Central memory CD8-positive, alpha-beta T cell (primary cell): ENCODE measurements at regions not wholly inside any gene's neighbourhood (a gene's known extent, or its start where the extent isn't known, plus 50 kb on each side); places are given as distances from the start of the nearest gene placed in this dataset.

Experiments
- ATAC-seq: fragments of 150-1000 bp; cut with Tn5 transposase; replicated peaks from 2 replicates; pipeline ENCODE4 v1.10.0; 2022; ENCODE audit warnings: mild to moderate bottlenecking, moderate FRiP score, moderate number of reproducible peaks; ENCODE audit not compliant: poor library complexity, severe bottlenecking; ENCODE audit errors: extremely low read depth
- DNase-seq, 2 donors: peaks; one replicate each; pipeline ENCODE4 v3.0.0; 2021; ENCODE audit warnings: low spot score in 2 of 2
- H3K27ac Mint-ChIP-seq: one replicate; pipeline ENCODE4 v1.8.0; 2022; ENCODE audit warnings: low read depth, mild to moderate bottlenecking, moderate library complexity, mixed read lengths
- H3K27me3 Mint-ChIP-seq: one replicate; pipeline ENCODE4 v1.8.0; 2022; ENCODE audit warnings: mixed read lengths
- H3K36me3 Mint-ChIP-seq: one replicate; pipeline ENCODE4 v1.8.0; 2022; ENCODE audit warnings: mild to moderate bottlenecking, moderate library complexity, mixed read lengths; ENCODE audit not compliant: insufficient read depth
- H3K4me1 Mint-ChIP-seq: one replicate; pipeline ENCODE4 v1.8.0; 2022; ENCODE audit warnings: mixed read lengths
- H3K4me3 Mint-ChIP-seq: one replicate; pipeline ENCODE4 v1.8.0; 2022; ENCODE audit warnings: mild to moderate bottlenecking, moderate library complexity, mixed read lengths
- H3K9me3 Mint-ChIP-seq: one replicate; pipeline ENCODE4 v1.8.0; 2022; ENCODE audit warnings: mixed read lengths

DNA sequence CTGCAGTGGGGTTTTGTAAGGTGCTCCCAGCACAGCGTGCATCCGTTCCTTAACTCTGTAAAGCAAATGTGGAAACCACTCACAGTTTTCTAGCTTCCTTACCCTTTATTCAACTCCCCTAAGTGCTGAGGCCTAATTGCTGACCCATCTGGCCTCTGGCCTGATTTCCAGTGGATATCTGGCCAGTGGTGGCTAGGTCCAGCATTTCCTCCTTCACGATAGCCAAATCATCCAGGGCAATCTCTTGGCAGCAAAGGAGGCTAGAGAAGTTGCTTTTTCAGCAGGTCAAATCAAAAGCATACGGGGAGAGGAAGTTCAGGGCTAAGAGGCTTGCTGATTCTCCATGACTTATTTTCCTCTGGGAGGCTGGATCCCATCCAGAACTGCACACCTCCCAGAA lies 286.3 kb upstream of the VLDLR start:
- Mint-ChIP-seq H3K4me1 (no peaks in the 10 kb centered on the region), H3K4me3 (no peak overlapping the region), H3K9me3 (no peaks in the 10 kb centered on the region)

GRCh38 chr9:2336055-2336454 lies 285.5 kb upstream of the VLDLR start:
- ATAC-seq (no peak), DNase-seq (no peak)
- H3K36me3 Mint-ChIP-seq: no peaks in the 10 kb centered on the region
- peaks cover 18% of the 10 kb centered on the region for H3K27me3 Mint-ChIP-seq
- no peaks in the 10 kb centered on the region for H3K9me3 Mint-ChIP-seq
- no peaks in the 10 kb centered on the region for H3K4me1 Mint-ChIP-seq
- no peak overlapping the region for H3K4me3 Mint-ChIP-seq
- H3K27ac Mint-ChIP-seq: no peak overlapping the region

More for the DNA sequence above, 286.3 kb upstream of the VLDLR start:
- no peak overlapping the region for H3K27ac Mint-ChIP-seq
- ATAC-seq (no peak), DNase-seq (no peak)
- peaks cover 21% of the 10 kb centered on the region for H3K27me3 Mint-ChIP-seq
- H3K36me3 Mint-ChIP-seq: no peaks in the 10 kb centered on the region

DNA sequence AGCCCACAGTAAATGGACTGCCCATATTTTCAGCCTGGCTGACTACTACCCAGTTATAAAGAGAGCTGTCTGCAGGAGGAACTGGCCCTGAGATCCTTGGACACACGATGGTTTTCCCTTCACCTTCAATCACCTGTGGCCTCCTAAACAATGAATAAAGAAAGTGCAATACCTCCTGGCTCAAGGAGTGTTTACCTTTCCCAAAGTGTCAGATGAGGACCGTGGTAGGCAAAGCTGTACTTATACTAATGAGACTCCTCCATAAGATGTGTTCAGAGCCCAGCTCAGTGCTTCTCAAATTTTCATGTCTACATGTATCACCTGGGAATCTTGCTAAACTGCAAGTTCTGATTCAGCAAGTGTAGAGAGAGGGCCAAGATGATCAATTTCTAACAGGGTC lies 284.5 kb upstream of the VLDLR start:
- Mint-ChIP-seq H3K36me3 (no peaks in the 10 kb centered on the region), H3K27me3 (peaks cover 18% of the 10 kb centered on the region), H3K4me1 (no peaks in the 10 kb centered on the region), H3K9me3 (no peaks in the 10 kb centered on the region), H3K4me3 (no peak overlapping the region), H3K27ac (no peak overlapping the region)
- DNase-seq (no peak), ATAC-seq (no peak)

DNA sequence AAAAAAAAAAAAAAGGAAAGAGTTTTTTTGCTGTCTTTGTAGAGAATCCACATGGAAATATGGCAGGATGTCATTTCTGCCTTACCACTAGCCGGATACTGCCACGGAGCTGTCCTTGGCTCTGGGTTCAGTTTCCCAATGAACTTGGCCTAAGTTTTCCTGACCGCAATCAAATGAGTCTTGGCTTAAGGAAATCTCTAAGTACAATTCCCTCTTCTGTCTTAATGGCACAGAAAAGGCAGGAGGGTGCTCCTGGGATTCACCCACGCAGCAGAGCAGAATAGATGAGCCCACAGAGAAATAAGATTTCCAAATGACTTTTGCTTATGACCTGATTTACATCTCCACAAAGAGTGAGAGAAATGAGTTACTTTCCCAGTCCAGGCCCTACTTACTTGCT lies 284.0 kb upstream of the VLDLR start:
- DNase-seq (no peak), ATAC-seq (no peak)
- Mint-ChIP-seq H3K27me3 (peaks cover 18% of the 10 kb centered on the region), H3K36me3 (no peaks in the 10 kb centered on the region), H3K4me1 (no peaks in the 10 kb centered on the region), H3K4me3 (no peak overlapping the region), H3K27ac (no peak overlapping the region), H3K9me3 (no peaks in the 10 kb centered on the region)

- Mint-ChIP-seq H3K27ac (no peak overlapping the region), H3K36me3 (no peaks in the 10 kb centered on the region), H3K27me3 (peaks cover 18% of the 10 kb centered on the region), H3K9me3 (no peaks in the 10 kb centered on the region), H3K4me3 (no peak overlapping the region), H3K4me1 (no peaks in the 10 kb centered on the region)
- ATAC-seq: no peak
- no peak for DNase-seq
Measured at GRCh38 chr9:2338777-2339365, 282.7 kb upstream of the VLDLR start.

DNA sequence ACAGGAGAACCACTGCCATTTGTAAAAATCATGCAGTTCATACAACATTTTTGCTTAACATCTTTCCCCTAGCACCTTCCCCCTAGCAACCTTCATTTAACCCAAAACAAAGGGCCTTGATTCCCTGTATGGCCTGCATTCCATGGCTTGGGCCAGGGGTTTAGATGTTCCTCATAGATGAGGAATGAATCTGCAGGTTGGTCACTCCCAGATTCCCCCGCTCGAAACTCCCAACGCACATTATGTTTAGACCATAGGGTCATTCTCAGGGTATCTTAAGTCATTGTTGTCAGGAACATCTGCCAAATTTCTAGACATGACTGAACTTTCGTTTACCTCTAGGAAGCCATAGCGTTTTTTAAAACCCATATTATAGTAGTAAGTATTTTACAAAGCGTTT lies 282.2 kb upstream of the VLDLR start:
- no peaks in the 10 kb centered on the region for H3K9me3 Mint-ChIP-seq
- H3K4me3 Mint-ChIP-seq: no peak overlapping the region
- H3K36me3 Mint-ChIP-seq: no peaks in the 10 kb centered on the region
- no peak overlapping the region for H3K27ac Mint-ChIP-seq
- H3K4me1 Mint-ChIP-seq: no peaks in the 10 kb centered on the region
- DNase-seq: no peak
- no peak for ATAC-seq
- H3K27me3 Mint-ChIP-seq: peaks cover 18% of the 10 kb centered on the region

DNA sequence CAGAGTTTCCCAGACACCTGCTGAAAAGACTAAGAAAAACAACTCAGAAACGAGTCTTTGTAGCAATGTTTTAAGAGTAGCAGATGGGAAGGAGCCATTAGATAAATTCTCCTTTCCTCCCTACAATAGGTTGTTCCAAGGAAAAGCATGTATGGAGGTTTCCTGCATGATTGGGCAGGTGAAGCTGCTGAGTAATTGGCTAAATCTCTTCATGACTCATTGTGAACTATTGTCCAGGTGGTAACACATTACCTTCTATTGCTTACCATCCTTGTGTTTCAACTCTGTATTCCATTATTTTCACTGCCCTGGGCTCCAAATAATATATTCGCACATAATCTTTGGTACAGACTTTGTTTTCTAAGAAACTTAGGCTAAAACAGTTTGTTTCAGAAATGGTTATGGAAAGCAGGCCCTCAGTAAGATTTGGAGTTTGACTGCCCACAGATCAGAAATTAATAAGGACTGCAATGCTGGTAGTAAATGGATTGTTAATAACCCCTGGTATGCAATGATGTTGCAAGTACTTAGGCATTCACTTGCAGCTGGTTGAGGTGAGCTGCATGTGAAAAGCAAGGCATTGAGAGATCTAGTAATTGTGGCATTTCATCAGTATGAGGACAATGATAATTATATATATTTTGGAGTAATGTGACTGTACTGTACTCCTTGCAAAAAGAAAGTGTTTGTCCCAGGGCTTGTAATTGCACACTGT lies 281.4 kb upstream of the VLDLR start:
- Mint-ChIP-seq H3K36me3 (no peaks in the 10 kb centered on the region), H3K9me3 (no peaks in the 10 kb centered on the region), H3K4me1 (no peaks in the 10 kb centered on the region), H3K4me3 (no peak overlapping the region), H3K27ac (no peak overlapping the region), H3K27me3 (peaks cover 11% of the 10 kb centered on the region)
- DNase-seq (no peak), ATAC-seq (no peak)

DNA sequence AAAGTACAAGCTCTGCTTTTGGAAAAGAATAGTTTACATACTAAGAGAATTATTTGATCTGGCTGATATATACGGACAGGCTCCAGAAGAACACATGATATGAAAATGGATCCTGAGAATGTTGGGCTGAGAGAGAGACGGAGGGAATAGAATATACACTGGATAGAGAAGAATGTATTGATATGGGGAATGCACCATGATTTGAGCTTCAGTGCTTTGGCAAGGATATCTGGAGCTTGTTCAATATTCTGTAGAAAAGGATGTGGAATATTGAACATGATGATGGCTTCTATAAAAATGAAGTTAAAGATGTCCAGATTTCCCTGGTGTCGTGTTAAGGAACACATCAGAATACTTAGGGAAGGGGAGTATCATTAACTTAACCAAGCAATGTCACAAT lies 280.5 kb upstream of the VLDLR start:
- DNase-seq (no peak), ATAC-seq (no peak)
- Mint-ChIP-seq H3K4me1 (no peaks in the 10 kb centered on the region), H3K27me3 (peaks cover 2% of the 10 kb centered on the region), H3K4me3 (no peak overlapping the region), H3K9me3 (no peaks in the 10 kb centered on the region), H3K27ac (no peak overlapping the region), H3K36me3 (no peaks in the 10 kb centered on the region)

GRCh38 chr9:2341956-2342355 lies 279.6 kb upstream of the VLDLR start:
- Mint-ChIP-seq H3K27ac (no peak overlapping the region), H3K36me3 (no peaks in the 10 kb centered on the region), H3K4me1 (no peaks in the 10 kb centered on the region), H3K9me3 (no peaks in the 10 kb centered on the region), H3K27me3 (no peaks in the 10 kb centered on the region), H3K4me3 (no peak overlapping the region)
- DNase-seq: no peak
- no peak for ATAC-seq

- no peak for DNase-seq
- Mint-ChIP-seq H3K27ac (no peak overlapping the region), H3K36me3 (no peaks in the 10 kb centered on the region), H3K4me1 (no peaks in the 10 kb centered on the region), H3K9me3 (peaks cover 6% of the 10 kb centered on the region), H3K4me3 (no peak overlapping the region), H3K27me3 (no peaks in the 10 kb centered on the region)
- no peak for ATAC-seq
Measured at GRCh38 chr9:2343756-2344155, 277.8 kb upstream of the VLDLR start.

DNA sequence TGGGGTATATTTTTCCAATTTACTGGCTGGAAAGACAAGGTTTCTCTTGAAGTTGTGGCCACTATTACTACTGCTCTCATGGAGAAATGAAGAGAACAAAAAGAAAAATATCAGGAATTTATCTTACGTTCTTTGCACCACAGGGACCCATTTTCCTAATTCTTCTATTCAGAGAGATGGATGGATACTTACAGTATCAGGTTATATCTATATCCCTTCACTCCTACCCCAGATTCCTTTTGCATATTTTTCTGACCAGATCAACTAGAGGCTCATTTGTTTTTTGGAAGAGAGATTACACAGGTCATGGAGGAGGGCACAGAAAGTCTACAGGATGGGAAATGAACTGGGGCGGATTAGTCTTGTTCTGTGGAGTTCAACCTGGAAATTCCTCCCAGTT lies 277.2 kb upstream of the VLDLR start:
- no peak for ATAC-seq
- no peak overlapping the region for H3K27ac Mint-ChIP-seq

DNA sequence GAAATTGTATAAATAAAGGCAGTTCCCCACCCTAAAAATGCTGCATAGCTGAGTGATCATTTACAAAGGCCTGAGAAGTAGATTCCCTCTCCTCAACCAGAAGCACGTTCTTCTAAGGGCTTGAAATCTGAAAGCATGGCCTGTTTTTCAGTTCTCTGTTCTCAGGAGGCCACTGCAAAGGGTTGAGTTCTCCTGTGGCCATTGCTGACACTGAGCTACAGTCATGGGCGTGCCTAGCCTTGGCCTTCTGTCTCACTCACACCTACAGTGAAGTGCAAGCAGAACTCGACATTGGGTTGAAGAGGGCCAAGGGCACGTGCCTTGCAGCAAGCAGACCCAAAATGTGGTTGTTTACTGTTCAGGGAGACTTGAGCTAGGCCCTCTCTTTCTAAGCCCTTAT lies 276.6 kb upstream of the VLDLR start:
- H3K4me3 Mint-ChIP-seq: no peak overlapping the region
- no peak overlapping the region for H3K27ac Mint-ChIP-seq
- no peaks in the 10 kb centered on the region for H3K27me3 Mint-ChIP-seq

More for the DNA sequence above, 277.2 kb upstream of the VLDLR start:
- no peak for DNase-seq
- peaks cover 6% of the 10 kb centered on the region for H3K9me3 Mint-ChIP-seq
- no peak overlapping the region for H3K4me3 Mint-ChIP-seq
- no peaks in the 10 kb centered on the region for H3K4me1 Mint-ChIP-seq
- no peaks in the 10 kb centered on the region for H3K36me3 Mint-ChIP-seq
- H3K27me3 Mint-ChIP-seq: no peaks in the 10 kb centered on the region

DNA sequence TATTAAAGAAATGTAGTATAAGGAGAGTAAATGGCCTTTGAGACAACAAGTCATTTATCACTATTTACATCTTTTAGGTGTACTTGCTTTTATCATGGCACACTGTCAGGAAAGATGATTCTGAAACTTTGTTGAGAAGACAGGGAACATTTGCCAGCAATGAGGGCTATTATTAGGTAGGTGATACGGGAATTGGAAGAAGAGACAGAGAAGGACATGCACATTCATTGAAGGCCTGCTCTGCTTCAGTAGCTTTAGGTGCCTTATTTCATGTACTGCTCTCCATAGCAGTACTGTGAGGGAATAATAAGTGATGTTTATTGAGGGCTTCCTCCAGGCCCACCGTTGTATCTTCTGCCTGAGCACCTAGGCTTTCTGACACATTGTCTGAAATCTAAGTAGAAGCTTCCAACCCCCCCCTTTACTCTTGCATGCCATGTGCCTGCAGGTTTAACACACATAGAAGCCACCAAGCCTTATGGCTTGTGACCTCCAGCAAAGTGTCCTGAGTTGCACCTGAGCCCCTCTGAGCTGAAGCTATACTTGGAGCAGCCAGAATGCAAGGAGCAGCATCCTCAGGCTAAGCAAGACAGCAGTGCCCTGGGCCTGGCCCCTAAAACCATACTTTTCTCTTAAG lies 275.2 kb upstream of the VLDLR start:
- Mint-ChIP-seq H3K4me1 (no peaks in the 10 kb centered on the region), H3K9me3 (peaks cover 6% of the 10 kb centered on the region), H3K27ac (no peak overlapping the region), H3K4me3 (no peak overlapping the region), H3K36me3 (no peaks in the 10 kb centered on the region), H3K27me3 (no peaks in the 10 kb centered on the region)
- no peak for ATAC-seq
- no peak for DNase-seq

More for the DNA sequence above, 276.6 kb upstream of the VLDLR start:
- peaks cover 6% of the 10 kb centered on the region for H3K9me3 Mint-ChIP-seq
- ATAC-seq (no peak), DNase-seq (no peak)
- H3K36me3 Mint-ChIP-seq: no peaks in the 10 kb centered on the region
- H3K4me1 Mint-ChIP-seq: no peaks in the 10 kb centered on the region
